B cell (primary cell): ENCODE measurements at regions not wholly inside any gene's neighbourhood (a gene's known extent, or its start where the extent isn't known, plus 50 kb on each side); places are given as distances from the start of the nearest gene placed in this dataset.

Source experiments
- CTCF ChIP-seq: fragments of 200-600 bp; IDR thresholded peaks from one replicate; pipeline ENCODE4 v1.8.0; 2022; ENCODE audit warnings: antibody characterized with exemption, mild to moderate bottlenecking
- EZH2 ChIP-seq: IDR thresholded peaks from 2 replicates; pipeline ENCODE4 v1.6.1; 2012; ENCODE audit warnings: borderline replicate concordance, low read depth, mild to moderate bottlenecking, moderate library complexity, low read length; ENCODE audit not compliant: insufficient read depth, poor library complexity, severe bottlenecking

GRCh38 chr1:118659646-118660045, 328.5 kb downstream of the TBX15 start:
- no peak for TF ChIP-seq CTCF
- TF ChIP-seq EZH2: no peak
